ENCODE measurements at regions not wholly inside any gene's neighbourhood (a gene's known extent, or its start where the extent isn't known, plus 50 kb on each side); places are given as distances from the start of the nearest gene placed in this dataset.

DNA sequence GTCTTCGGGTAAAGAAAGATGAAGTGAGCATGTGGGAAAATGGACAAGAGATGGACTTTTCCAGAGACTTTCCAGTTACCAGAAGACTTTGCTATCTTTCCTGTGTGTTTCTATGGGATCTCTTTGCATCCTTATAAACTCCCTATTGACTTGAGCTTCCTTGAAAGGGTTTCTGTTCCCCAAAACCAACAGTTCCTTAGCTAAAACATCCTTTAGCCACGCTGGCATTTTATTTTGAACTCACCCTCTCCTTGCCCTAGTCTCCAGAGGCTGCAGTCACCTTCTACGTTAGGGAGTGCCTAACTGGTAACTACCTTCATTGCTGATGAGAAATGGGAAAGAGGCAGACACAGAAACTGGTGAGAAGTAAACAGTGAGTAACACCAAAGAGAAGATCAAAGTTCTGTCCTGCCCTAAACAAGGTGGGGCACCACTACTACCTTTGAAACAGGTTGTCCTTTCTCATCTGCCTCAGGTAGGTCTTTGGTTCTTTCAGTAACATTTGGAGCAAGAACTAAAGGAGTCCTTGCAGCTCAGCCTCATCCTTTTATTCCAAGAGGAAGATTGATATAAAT is 402.9 kb downstream of the ENC1 start:
- CTCF ChIA-PET = no interaction called here
- Histone ChIP-seq H3K79me2 (ENCODE audit: low read length) (no peaks in the 10 kb centered on the region), H3K27me3 (ENCODE audit: low read length) (no peaks in the 10 kb centered on the region), H4K20me1 (ENCODE audit: low read length) (no peaks in the 10 kb centered on the region), H3K9me3 (ENCODE audit: low read length) (no peaks in the 10 kb centered on the region), H3K4me1 (ENCODE audit: insufficient read depth, low read length) (peaks cover 53% of the 10 kb centered on the region), H3F3A (ENCODE audit: low read length, unreplicated experiment) (peaks cover 5% of the 10 kb centered on the region), H3K4me3 (ENCODE audit: low read length) (no peak overlapping the region), H3K4me2 (ENCODE audit: low read length) (no peak overlapping the region), H3K9me2 (replicated peaks; ENCODE audit: low read length) (no peaks in the 10 kb centered on the region), H3K36me3 (ENCODE audit: low read depth, low read length) (no peaks in the 10 kb centered on the region), H3K9ac (ENCODE audit: low read length) (no peak overlapping the region), H2AFZ (ENCODE audit: low read length) (no peak overlapping the region), H3K27ac (ENCODE audit: low read length) (no peak overlapping the region)
- BruUV-seq (replicated peaks) = no TSS peak
- DNase-seq = no peak
- ATAC-seq = no peak
- TF ChIP-seq, protein P1, sequence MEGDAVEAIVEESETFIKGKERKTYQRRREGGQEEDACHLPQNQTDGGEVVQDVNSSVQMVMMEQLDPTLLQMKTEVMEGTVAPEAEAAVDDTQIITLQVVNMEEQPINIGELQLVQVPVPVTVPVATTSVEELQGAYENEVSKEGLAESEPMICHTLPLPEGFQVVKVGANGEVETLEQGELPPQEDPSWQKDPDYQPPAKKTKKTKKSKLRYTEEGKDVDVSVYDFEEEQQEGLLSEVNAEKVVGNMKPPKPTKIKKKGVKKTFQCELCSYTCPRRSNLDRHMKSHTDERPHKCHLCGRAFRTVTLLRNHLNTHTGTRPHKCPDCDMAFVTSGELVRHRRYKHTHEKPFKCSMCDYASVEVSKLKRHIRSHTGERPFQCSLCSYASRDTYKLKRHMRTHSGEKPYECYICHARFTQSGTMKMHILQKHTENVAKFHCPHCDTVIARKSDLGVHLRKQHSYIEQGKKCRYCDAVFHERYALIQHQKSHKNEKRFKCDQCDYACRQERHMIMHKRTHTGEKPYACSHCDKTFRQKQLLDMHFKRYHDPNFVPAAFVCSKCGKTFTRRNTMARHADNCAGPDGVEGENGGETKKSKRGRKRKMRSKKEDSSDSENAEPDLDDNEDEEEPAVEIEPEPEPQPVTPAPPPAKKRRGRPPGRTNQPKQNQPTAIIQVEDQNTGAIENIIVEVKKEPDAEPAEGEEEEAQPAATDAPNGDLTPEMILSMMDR (conservative IDR thresholded peaks at IDR 0.05; ENCODE audit: low read depth, low read length) = no peak
- no peak for TF ChIP-seq EZH2phosphoT487 (IDR thresholded peaks at IDR 0.05; ENCODE audit: borderline replicate concordance, low read length)
- TF ChIP-seq EZH2 (IDR thresholded peaks at IDR 0.05; ENCODE audit: low read length, unreplicated experiment) = no peak
- POLR2A ChIA-PET (ENCODE audit: unreplicated experiment) = no interaction called here
- intact Hi-C loops (cut with micrococcal nuclease) = no loop called here

DNA sequence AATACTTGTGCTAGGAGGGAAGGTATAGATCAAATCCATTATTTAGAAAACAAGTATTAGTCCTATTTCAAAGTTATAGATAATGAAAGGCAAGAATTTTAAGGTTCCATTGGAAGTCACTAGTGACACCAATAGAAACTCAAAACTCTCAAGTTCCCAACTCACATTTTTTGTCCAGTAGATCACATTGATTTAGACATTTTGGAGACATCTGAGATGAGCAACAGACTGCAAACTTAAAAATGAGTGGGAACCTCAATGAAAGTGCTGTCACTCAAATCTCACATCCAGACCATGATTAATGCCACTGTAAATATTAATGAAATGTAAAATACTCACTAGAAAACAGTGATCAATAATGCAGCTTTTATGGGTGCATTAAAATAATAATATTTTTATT is 405.0 kb downstream of the ENC1 start:
- no peak for ATAC-seq
- no peaks in the 10 kb centered on the region for H3K9me3 ChIP-seq (ENCODE audit: low read length)

DNA sequence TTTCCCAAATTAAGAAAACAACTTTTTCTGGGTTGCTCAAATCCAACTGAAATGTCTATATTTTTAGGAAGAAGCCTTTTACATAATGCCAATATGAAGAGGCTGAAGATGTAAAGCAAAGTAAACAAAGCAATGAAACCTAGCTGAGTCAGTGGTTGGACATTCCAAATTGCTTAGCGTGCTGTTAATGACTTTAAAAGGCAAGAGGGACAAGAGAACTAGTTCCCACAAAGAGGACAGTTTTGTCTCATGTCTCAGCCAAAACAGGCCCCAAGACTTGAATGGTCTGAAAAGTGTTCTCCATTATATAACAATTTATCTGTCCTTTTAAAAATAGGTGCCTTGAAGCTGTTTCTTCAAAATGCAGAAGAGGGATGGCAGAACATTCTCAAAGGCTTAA is 407.0 kb downstream of the ENC1 start:
- Histone ChIP-seq H3F3A (ENCODE audit: low read length, unreplicated experiment) (peaks cover 4% of the 10 kb centered on the region), H3K4me2 (ENCODE audit: low read length) (peak overlapping the region; percentile 63), H3K27me3 (ENCODE audit: low read length) (no peaks in the 10 kb centered on the region), H3K4me3 (ENCODE audit: low read length) (no peak overlapping the region), H3K79me2 (ENCODE audit: low read length) (no peaks in the 10 kb centered on the region), H3K27ac (ENCODE audit: low read length) (peak overlapping the region; percentile 79), H3K36me3 (ENCODE audit: low read depth, low read length) (no peaks in the 10 kb centered on the region), H3K9me3 (ENCODE audit: low read length) (no peaks in the 10 kb centered on the region), H3K4me1 (ENCODE audit: insufficient read depth, low read length) (peaks cover 50% of the 10 kb centered on the region), H3K9me2 (replicated peaks; ENCODE audit: low read length) (no peaks in the 10 kb centered on the region), H2AFZ (ENCODE audit: low read length) (no peak overlapping the region), H3K9ac (ENCODE audit: low read length) (peak overlapping the region; percentile 5; the same call in 1 of the 2 replicates), H4K20me1 (ENCODE audit: low read length) (no peaks in the 10 kb centered on the region)
- CTCF ChIA-PET = no interaction called here
- intact Hi-C loops (cut with micrococcal nuclease) = loop anchor here (5.0 kb wide), 2 partner anchors 154 to 409 kb away; partner anchors contain the start of gene ENC1
- BruUV-seq (replicated peaks) = no TSS peak
- TF ChIP-seq, protein P1 (conservative IDR thresholded peaks at IDR 0.05; ENCODE audit: low read depth, low read length) = no peak
- TF ChIP-seq EZH2 (IDR thresholded peaks at IDR 0.05; ENCODE audit: low read length, unreplicated experiment) (no peak), EZH2phosphoT487 (IDR thresholded peaks at IDR 0.05; ENCODE audit: borderline replicate concordance, low read length) (no peak)
- DNase-seq = peak; percentile 88
- ATAC-seq = peak; percentile 82
- POLR2A ChIA-PET (ENCODE audit: unreplicated experiment) = no interaction called here

More for the DNA sequence above, 405.0 kb downstream of the ENC1 start:
- Histone ChIP-seq H3K27ac (ENCODE audit: low read length) (no peak overlapping the region), H3K9ac (ENCODE audit: low read length) (no peak overlapping the region), H2AFZ (ENCODE audit: low read length) (no peak overlapping the region), H3K9me2 (replicated peaks; ENCODE audit: low read length) (no peaks in the 10 kb centered on the region), H3K4me3 (ENCODE audit: low read length) (no peak overlapping the region), H3K27me3 (ENCODE audit: low read length) (no peaks in the 10 kb centered on the region), H4K20me1 (ENCODE audit: low read length) (no peaks in the 10 kb centered on the region), H3K4me2 (ENCODE audit: low read length) (no peak overlapping the region), H3K36me3 (ENCODE audit: low read depth, low read length) (no peaks in the 10 kb centered on the region), H3F3A (ENCODE audit: low read length, unreplicated experiment) (peaks cover 4% of the 10 kb centered on the region), H3K4me1 (ENCODE audit: insufficient read depth, low read length) (peaks cover 54% of the 10 kb centered on the region), H3K79me2 (ENCODE audit: low read length) (no peaks in the 10 kb centered on the region)
- intact Hi-C loops (cut with micrococcal nuclease) = no loop called here
- ChIA-PET POLR2A (ENCODE audit: unreplicated experiment) (no interaction called here), CTCF (no interaction called here)
- BruUV-seq (replicated peaks) = no TSS peak
- no peak for TF ChIP-seq EZH2phosphoT487 (IDR thresholded peaks at IDR 0.05; ENCODE audit: borderline replicate concordance, low read length)
- TF ChIP-seq, protein P1 (conservative IDR thresholded peaks at IDR 0.05; ENCODE audit: low read depth, low read length) = no peak
- TF ChIP-seq EZH2 (IDR thresholded peaks at IDR 0.05; ENCODE audit: low read length, unreplicated experiment) = no peak
- no peak for DNase-seq
